ENCODE measurements at regions not wholly inside any gene's neighbourhood (a gene's known extent, or its start where the extent isn't known, plus 50 kb on each side); places are given as distances from the start of the nearest gene placed in this dataset.
"Not testable (repeated sequence)": the region's sequence is repeated elsewhere in the genome, so short reads cannot be mapped to it uniquely, and the experiment has no call there.

- TF ChIP-seq EZH2phosphoT487 (IDR thresholded peaks at IDR 0.05; ENCODE audit: low read depth); CTCF (IDR thresholded peaks at IDR 0.05; ENCODE audit: low read depth, low read length): not testable (repeated sequence)
These were observed 203.8 kb upstream of the CBLB start for GRCh38 chr3:106072596-106072995.
